ENCODE measurements at regions not wholly inside any gene's neighbourhood (a gene's known extent, or its start where the extent isn't known, plus 50 kb on each side); places are given as distances from the start of the nearest gene placed in this dataset.

DNA sequence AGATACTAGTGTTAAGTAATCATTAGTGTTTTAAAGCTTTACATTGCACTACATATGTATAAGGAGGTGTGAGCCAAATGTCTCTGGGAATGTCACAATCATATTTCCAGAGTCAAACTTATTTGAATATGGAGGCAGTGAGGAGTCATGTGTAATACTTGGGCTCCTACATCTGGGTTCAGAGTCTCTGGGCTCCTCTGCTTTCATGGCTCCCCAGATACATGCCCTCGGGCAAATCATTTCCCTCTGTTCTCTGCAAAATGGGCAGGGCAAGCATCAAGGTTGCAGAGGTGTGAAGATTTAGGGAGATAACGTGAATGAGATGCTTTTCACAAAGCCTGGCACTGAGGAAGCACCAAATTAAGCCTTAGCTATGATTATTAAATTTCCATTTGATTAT is 138.3 kb upstream of the SGK1 start:
- no peak for DNase-seq (ENCODE audit: low spot score)

- no peak for DNase-seq (ENCODE audit: low spot score)
Observed at GRCh38 chr6:134455319-134455718, 137.4 kb upstream of the SGK1 start.

GRCh38 chr6:134454794-134455193 is 136.9 kb upstream of the SGK1 start:
- DNase-seq (ENCODE audit: low spot score), result no peak

- DNase-seq (ENCODE audit: low spot score), result no peak
Observed at GRCh38 chr6:134453792-134454510, 136.0 kb upstream of the SGK1 start.

DNA sequence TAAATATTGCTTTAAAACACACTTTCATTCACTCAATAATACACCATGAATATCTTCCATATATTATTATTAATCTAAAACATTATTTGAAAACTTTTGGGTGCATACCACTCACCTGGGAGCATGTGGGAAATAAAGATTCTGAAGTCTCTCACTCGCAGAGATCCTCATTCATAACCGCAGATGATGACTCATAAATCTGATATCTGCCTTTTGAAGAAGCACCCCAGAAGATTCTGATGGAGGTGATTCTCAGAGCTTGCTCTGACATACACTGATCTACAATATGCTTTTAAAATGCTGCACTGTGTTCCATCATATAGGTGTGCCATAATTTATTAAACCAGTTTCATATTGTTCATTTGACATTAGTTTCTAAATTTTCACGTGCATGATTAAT is 135.0 kb upstream of the SGK1 start:
- DNase-seq (ENCODE audit: low spot score), result no peak

DNA sequence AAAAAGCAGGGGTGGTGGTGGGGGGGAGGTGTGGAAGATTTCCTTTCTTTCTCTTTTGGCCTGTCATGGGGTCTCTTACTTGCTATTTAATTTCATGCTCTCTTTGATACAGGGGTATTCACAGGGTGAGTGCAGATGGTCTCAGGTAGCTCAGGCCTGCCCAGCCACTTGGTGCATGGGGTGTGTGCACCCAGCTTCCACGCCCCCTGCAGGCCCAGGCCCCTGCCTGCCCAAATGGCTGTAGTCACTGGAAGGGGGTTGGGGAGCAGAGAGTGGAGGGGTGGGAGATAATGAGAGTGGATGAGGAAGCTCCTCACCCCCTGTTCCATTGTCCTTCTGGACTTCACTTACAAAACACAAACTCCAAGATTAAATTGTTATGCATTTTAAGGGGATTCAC is 133.6 kb upstream of the SGK1 start:
- no peak for DNase-seq (ENCODE audit: low spot score)

GRCh38 chr6:134449781-134450180 is 131.9 kb upstream of the SGK1 start:
- DNase-seq (ENCODE audit: low spot score), result no peak

- no peak for DNase-seq (ENCODE audit: low spot score)
Observed at GRCh38 chr6:134449004-134449403, 131.1 kb upstream of the SGK1 start.

GRCh38 chr6:134447883-134448387 is 130.0 kb upstream of the SGK1 start:
- no peak for DNase-seq (ENCODE audit: low spot score)

- DNase-seq (ENCODE audit: low spot score), result no peak
Observed at GRCh38 chr6:134447423-134447822, 129.5 kb upstream of the SGK1 start.

- DNase-seq (ENCODE audit: low spot score), result no peak
Observed at GRCh38 chr6:134446896-134447295, 129.0 kb upstream of the SGK1 start.

GRCh38 chr6:134446218-134446848 is 128.4 kb upstream of the SGK1 start:
- peak; percentile 82 for DNase-seq (ENCODE audit: low spot score)

GRCh38 chr6:134443009-134443408 is 125.1 kb upstream of the SGK1 start:
- DNase-seq (ENCODE audit: low spot score), result no peak

DNA sequence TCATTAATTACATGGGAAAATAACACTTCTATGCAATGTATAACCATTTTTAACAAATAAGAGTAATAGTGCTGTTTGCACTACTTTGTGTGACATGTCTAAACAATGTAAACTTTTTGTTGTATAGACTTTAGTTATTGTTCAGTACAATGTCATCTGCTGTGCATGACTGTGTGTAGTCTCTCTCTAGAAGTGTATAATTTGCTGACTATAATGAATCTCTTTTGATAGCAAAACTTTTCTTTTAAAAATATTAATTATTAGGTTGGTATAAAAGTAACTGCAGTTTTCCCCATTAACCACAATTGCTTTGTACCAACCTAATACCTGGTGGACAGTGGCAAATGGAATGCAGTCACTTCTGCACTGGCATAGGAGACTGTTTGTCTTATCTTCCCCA is 124.2 kb upstream of the SGK1 start:
- no peak for DNase-seq (ENCODE audit: low spot score)

DNA sequence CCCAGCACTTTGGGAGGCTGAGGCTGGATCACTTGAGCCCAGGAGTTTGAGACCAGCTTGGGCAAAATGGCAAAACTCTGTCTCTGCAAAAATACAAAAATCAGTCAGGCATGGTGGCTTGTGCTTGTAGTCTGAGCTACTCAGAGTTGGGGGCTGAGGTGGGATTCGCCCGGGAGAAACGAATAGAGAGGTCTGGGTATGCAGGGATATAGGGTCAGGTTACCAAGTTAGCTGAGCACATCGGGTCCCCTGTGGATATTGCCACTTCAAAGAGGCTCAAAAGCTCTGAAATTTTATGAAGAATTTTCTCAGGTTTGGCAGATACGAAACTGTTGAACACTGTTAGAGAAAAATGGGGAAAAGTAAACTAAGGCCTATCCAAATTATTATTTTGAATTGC is 120.9 kb upstream of the SGK1 start:
- no peak for DNase-seq (ENCODE audit: low spot score)

GRCh38 chr6:134437376-134437775 is 119.5 kb upstream of the SGK1 start:
- DNase-seq (ENCODE audit: low spot score), result peak; percentile 25

DNA sequence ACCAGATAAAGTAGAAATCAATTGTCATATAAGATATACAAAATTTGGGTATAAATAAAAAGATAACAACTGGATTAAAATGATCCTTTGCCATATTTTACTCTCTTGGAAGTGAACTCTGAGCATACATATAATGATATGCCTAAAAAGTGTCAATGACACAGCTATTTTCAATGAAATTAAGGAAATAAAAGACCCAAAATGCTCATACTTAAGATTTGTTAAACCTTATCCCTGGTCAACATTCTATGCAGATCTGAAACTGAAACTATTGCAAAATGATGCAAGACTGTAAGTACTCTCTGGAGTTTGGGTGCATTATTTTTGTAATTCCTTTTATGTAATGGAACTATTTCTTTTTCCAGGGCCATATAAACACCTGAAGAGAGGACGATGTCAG is 119.0 kb upstream of the SGK1 start:
- DNase-seq (ENCODE audit: low spot score), result no peak

DNA sequence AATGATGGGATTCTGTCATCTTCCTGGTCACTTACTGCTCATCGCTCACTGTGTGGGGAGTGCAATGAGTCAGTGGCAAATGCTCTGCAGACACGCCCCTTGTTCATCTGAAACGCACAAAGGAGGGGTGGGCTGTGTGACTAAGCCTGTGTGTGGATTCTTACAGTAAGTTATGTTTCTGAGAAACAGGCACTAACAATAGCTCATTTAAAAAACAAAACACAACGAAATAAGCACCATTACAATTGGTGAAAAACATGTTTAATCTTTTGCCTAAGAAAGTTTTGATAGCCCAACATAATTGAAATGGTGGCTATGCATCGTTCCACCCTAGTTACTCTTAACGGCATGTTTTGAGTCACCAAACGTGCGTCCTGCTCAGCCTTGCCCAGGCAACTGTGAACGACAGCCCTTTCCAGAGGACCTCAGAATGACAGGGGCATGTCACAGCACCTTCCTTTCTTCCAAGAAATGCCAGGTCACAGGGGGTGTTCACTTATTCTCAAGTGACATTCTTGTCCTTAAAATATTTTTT is 118.4 kb upstream of the SGK1 start:
- DNase-seq (ENCODE audit: low spot score), result peak; percentile 92

GRCh38 chr6:134435814-134436280 is 117.9 kb upstream of the SGK1 start:
- no peak for DNase-seq (ENCODE audit: low spot score)

DNA sequence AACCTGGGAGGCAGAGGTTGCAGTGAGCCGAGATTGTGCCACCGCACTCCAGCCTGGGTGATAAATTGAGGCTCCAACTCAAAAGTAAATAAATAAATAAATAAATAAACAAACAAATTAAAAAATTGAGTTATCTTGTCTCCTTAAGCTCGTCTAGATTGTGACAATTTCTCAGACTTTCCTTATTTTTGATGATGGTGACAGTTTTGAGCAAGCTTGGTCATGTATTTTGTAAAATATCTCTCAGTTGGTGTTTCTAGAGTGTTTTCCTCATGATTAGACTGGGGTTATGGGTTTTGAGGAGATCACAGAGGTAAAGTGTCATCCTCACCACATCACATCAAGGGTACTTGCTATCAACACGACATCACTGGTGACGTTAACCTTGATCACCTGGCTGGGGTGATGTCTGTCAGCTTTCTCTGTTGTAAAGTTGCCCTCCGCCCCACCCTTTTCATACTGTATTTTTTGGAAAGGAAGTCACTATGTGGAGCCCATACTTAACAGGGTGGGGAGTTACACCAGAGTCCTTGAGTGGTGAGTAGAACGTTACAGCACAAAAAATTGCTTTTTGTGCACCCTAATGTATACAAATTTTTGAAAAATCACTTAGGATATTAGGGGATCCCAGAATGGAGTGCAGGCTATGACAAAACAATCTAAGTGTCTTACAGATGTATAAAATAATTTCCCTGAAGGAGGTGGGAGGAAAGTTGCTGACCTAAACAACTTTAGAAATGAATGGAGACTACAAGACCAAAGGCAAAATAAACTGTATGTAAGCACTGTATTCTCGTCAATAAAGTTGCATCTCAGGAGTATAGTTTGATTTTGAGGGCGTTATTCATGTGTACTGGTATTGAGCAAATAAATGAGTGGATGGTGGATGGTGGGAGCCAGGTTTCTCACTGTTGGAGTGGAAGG is 116.4 kb upstream of the SGK1 start:
- DNase-seq (ENCODE audit: low spot score), result no peak

DNA sequence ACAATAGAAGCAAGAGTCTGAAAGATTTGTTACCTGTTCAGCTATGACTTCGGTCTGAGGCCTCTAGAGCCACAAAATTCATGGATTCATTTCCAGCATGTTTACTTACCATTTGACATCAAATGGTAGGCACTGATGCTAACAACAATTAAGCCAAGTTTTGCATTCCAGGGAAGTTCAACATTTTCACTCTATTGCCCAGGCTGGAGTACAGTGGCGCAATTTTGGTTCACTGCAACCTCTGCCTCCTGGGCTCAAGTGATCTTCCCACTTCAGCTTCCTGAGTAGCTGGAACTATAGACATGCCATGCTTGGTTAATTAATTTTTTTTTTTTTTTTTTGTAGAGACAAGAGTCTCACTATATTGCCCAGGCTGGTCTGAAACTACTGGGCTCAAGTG is 114.1 kb upstream of the SGK1 start:
- DNase-seq (ENCODE audit: low spot score), result no peak

DNA sequence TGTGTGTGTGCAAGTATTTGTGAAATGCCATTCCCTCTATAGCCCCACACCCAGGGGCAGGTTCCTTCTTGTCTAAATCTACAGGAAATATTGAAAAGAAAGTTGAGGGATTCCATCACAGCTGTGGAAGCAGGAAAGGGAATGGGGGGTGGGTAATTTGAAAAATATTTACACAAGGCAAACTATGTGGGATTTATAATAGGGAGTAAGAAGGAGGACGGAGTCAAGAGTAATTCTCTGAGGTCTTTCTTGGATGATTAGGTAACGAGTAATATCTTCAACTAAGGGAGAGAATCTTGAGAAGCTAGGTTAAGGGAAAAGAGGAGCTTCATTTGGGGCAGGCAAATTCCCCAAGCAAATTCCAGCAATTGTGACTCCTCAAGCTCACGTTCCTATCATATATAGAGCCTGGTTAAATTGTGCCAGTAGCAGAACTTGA is 113.5 kb upstream of the SGK1 start:
- DNase-seq (ENCODE audit: low spot score), result no peak
